HCEC 1CT (cell line): ENCODE measurements at regions not wholly inside any gene's neighbourhood (a gene's known extent, or its start where the extent isn't known, plus 50 kb on each side); places are given as distances from the start of the nearest gene placed in this dataset.
"Not testable (repeated sequence)": the region's sequence is repeated elsewhere in the genome, so short reads cannot be mapped to it uniquely, and the experiment has no call there.

ENCODE experiments used
- DNase-seq: peaks from one replicate; pipeline ENCODE4 v3.0.0-alpha.2; 2017

GRCh38 chr12:59517522-59517921 lies 78.3 kb upstream of the SLC16A7 start:
- DNase-seq = no peak

GRCh38 chr12:59500915-59501314 lies 94.9 kb upstream of the SLC16A7 start:
- DNase-seq = no peak

GRCh38 chr12:59500335-59500734 lies 95.5 kb upstream of the SLC16A7 start:
- DNase-seq = no peak

GRCh38 chr12:59499774-59500173 lies 96.1 kb upstream of the SLC16A7 start:
- DNase-seq = no peak

- DNase-seq = no peak
These were observed 101.2 kb upstream of the SLC16A7 start for GRCh38 chr12:59494617-59495016.

DNA sequence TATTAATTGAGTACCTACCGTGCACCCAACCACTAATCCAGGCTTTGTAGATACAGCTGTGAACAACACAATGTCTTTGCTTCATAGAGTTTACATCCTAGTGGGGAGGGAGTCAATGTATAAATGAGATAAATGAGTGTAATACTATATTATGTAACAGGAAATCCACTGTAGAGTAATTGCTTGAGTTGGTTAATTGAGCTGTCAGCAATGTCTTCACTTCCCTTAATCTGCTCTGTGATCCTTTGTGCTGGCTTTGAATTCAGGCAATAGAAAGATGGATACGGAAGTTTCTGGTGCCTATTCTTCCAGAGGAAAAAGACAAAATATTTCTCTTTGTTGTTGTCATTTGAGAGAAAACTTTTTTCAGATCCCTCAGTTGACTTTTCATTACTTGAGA lies 104.0 kb upstream of the SLC16A7 start:
- no peak for DNase-seq

DNA sequence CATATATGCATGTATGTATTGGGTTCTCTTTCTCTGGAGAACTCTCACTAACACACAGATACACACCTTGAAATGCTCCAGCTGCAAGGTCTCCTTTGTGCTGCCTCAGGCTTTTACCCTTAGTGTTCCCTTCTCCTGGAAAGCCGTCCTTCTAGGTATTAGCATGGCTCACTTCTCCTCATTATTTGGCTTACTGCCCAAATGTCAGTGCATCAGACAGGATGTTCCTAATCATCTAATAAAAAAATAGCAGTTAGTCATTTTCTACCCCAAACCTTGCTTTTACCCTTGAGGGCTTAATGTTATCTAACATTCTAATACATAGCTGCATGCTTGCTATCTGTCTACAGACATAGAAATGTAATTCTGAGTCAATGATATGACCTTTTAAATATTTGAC lies 109.0 kb upstream of the SLC16A7 start:
- DNase-seq = no peak

DNA sequence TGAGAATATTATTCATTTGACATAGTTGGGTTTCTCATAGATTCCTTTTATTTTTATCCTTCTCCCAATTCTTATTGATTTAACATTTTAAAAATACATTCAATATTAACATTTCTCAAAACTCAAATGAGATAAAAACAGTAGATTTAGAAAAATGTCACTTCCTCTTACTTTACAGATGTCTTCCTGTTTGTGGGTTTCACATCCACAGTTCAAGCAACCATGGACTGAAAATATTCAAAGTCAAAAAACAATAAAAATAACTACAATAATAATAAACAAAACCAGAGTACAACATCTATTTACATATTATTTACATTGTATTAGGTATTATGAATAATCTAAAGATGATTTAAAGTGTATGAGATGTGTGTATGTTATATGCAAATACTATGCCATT lies 111.3 kb upstream of the SLC16A7 start:
- no peak for DNase-seq

DNA sequence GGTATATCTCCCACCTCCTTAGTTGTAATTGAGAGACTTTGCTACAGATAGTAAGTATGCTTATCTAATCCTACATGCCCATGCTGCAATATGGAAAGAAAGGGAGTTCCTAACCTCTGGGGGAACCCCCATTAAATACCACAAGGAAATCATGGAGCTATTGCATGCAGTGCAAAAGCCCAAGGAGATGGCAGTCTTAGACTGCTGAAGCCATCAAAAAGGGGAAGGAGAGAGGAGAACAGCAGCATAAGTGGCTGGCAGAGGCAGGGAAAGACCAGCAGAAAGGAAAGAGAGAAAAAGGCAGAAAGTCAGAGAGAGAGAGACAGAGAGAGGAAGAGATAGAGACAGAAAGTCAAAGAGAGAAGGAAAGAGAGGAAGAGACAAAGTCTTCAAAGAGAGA lies 121.6 kb upstream of the SLC16A7 start:
- DNase-seq = not testable (repeated sequence)

DNA sequence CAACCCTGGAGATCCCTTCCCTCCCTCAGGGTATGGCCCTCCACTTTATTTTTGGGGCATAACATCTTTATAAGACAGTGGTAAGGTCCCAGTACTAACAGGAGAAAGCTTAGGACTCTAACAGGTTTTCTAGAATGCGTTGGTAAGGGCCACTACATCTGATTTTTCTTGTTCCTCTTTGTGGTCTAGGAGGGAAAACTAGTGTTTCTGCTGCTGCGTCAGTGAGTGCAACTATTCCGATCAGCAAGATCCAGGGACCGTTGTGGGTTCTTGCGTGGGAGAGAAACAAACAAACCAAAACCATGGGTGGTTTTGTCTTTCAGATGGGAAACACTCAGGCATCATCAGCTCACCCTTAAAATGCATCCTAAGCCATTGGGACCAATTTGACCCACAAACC lies 123.6 kb upstream of the SLC16A7 start:
- DNase-seq = no peak

- peak; percentile 73 for DNase-seq
These were observed 135.7 kb upstream of the SLC16A7 start for GRCh38 chr12:59459966-59460660.

DNA sequence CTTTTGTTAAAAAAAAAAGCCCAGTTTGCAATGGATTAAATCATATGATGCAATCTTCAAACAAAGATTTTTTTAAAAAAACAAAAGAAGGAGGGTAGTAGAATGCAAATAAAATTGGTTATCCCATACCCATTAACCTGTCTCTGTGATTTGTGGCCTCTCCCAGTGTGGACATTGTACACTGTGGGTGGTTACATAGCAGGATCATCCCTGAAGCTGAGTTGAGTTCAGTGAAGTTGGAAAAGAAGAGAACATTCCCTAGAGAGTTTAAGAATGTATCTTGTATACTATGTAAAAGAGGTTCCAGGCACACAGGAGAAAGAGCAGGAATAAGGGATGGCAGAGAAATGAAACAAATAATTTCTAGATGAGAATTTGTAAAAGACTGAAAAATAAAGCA lies 142.4 kb upstream of the SLC16A7 start:
- DNase-seq = no peak

DNA sequence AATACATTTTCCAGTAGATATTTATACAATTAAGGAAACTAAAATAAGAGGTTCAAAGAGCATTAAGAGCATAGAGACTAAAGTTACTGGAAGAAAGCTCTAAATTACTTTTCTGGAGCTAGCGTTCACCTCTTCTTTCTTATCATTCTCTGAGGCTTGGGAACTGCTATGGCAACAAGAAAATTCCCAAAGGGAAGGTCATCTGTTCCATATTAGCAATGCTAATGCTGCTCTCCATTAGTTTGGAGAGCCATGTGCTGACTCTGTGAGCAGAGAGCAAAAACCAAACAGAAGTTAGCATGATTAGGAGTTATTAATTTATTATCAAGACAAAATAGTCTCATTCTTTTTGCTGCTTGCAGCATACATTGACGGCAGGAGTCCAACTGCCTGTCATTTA lies 143.1 kb upstream of the SLC16A7 start:
- peak; percentile 8 for DNase-seq

GRCh38 chr12:59452259-59452658 lies 143.6 kb upstream of the SLC16A7 start:
- peak; percentile 91 for DNase-seq

DNA sequence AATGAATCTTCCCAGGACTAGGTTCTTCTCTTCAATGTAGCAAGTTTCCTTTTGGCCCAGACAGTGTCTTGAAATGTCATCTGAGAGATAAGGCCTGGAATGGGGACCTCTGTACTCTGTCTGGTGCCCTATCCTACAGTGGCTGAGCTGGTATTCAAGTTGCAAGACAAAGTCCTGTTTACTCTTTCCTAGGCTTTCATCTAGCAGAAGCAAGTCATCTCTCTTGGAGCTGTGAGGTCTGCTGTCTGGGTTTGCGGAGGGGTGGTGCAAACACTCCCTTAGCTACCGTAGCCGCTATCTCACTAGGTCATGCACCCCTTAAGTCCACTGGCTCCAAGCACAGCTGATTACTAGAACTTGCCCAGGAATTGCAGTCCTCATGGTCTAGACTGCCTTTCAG lies 149.7 kb upstream of the SLC16A7 start:
- DNase-seq = no peak

- no peak for DNase-seq
These were observed 150.9 kb upstream of the SLC16A7 start for GRCh38 chr12:59444932-59445331.

DNA sequence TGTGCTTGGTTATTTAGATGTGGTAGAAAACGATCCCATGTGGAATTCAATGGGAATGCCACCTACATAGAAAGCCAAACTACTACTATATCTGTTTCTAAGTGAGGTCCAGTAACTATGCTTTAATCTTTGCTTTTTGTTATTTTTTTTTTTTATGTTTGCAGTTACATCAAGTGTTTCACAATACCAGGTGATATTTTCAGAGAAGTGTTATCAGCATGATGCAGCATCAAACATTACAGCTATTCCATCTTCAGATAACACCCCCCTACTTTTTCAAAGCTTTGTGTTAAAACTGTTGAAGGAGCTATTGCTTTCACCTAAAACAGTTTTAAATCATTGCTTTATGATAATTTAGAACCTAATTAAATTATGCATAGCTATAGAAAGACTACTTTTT lies 163.8 kb upstream of the SLC16A7 start:
- no peak for DNase-seq

GRCh38 chr12:59431266-59431665 lies 164.6 kb upstream of the SLC16A7 start:
- peak; percentile 43 for DNase-seq

DNA sequence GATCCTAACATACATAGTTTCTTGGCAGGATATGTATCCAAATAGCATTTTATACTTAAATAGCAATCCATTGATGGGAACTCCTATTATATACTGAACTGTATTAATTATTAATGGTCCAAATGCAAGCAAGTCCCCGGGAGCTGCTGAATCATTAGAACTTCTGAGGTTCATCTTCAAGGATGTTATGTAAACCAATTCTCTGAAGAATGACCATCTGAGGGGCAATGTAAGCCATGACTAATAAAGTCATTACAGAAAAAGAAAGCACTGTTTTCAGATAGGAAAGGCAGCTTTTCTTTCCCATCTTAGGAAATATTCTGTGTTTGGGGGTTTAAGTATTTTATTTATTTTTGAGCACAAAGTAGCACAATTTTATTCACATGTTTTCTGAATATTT lies 166.1 kb upstream of the SLC16A7 start:
- DNase-seq = no peak

- DNase-seq = no peak
These were observed 170.0 kb upstream of the SLC16A7 start for GRCh38 chr12:59425798-59426197.

GRCh38 chr12:59424666-59425065 lies 171.2 kb upstream of the SLC16A7 start:
- DNase-seq = not testable (repeated sequence)

GRCh38 chr12:59414051-59414450 lies 181.8 kb upstream of the SLC16A7 start:
- no peak for DNase-seq

DNA sequence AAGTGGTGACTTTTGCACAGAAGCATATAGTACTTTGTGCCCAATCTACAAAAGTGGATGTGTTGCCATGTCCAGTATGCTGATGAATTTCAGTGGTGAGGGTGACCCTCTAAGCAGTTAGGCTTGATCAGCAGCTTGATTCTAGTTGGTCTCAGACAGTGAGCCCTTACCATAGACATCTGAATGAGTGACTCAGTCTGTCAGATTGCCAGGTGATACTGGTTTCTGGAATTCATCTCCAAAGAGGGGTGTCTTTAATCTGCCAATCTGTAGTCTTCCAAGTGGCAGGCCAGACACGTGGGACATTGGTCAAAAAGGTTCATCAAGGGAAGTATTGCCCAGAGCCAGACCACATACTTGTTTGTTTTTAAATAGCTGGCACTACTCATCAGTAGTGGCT lies 187.4 kb upstream of the SLC16A7 start:
- DNase-seq = peak; percentile 20

DNA sequence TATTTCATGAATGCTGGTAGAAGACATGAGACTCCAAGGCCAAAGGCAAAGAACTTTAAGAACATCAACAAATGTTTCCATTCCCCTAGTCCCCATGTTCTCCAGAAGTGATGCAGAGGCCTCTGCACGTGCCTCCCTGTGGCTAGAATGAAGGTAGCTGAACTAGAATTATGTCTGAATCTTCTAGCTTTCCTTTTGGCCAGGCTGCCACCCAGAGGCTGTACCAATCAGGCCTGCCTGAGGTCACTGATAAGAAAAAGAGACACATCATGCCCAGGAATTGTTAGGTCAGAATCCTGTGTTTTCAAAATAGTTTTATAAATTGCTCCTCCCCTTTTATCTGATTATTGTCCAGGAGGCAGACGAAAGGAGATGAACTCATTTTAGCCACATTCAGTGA lies 188.0 kb upstream of the SLC16A7 start:
- no peak for DNase-seq

DNA sequence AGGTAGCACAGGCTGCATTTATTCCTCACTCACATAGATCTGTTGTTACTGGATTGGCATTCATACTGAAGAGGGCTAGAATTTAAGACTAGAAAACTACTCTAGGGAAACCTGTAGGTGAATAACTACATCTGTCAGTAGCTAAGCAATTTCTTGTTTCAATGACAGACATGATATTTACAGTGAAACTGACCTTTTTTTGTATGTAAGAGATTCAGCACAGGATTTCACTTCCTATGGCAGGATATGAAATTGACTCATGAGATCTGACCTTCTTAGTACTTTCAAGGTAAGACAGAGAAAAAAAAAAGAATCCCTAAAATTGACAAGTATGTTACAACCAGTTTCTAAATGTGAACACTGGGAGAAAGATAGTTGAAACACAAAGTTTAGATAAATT lies 189.8 kb upstream of the SLC16A7 start:
- no peak for DNase-seq
